ENCODE measurements at regions not wholly inside any gene's neighbourhood (a gene's known extent, or its start where the extent isn't known, plus 50 kb on each side); places are given as distances from the start of the nearest gene placed in this dataset.
"Not testable (repeated sequence)": the region's sequence is repeated elsewhere in the genome, so short reads cannot be mapped to it uniquely, and the experiment has no call there.

GRCh38 chr7:3164380-3164792 lies 120.7 kb upstream of the CARD11 start:
- DNase-seq, result no peak

GRCh38 chr7:3165681-3166580 lies 122.3 kb upstream of the CARD11 start:
- no peak for DNase-seq

DNA sequence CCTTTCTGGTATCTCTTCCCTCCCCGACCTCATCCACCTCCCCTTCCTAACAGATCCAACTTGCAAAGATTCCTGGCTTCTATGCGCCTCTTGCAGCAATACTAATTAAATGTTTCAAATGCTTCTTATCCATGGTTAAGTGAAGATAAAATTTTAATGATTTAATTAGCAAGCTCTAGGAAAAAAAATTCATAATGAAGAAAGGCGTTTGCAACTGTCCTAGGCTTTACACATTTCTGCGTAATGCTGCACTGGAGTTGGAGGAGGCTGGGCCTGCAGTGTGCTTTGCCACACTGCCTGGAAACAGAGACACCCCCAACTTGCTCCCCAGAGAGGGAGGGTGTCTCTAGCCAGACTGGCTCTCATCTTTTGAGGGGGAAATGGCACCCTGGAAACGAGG lies 123.9 kb upstream of the CARD11 start:
- DNase-seq, result no peak

GRCh38 chr7:3168370-3168769 lies 124.7 kb upstream of the CARD11 start:
- DNase-seq, result no peak

GRCh38 chr7:3168869-3169268 lies 125.2 kb upstream of the CARD11 start:
- DNase-seq, result no peak

DNA sequence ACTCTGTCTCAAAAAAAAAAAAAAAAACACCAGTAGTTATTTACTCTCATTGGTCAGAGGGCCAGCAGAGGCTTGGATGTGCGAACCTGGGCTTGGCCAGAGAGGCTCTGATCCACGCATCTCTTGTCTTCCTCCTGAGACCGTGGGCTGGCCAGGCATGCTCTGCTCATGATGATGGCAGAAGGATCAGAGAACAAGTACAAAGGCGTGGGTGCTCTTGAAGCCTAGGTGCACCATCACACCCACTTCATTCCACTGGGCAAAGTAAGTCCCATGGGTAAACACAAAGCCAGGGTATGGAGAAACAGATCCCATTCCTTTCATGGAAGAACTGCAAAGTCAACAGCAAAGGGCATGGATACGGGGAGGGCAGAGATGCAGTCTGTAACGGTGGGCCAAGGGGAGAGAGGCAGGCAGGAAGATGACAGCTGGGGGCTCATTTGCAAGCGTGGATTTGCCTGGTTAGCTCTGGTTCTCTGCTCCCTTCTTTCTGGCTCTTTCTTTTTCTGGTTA lies 128.2 kb upstream of the SDK1 start:
- no peak for DNase-seq

DNA sequence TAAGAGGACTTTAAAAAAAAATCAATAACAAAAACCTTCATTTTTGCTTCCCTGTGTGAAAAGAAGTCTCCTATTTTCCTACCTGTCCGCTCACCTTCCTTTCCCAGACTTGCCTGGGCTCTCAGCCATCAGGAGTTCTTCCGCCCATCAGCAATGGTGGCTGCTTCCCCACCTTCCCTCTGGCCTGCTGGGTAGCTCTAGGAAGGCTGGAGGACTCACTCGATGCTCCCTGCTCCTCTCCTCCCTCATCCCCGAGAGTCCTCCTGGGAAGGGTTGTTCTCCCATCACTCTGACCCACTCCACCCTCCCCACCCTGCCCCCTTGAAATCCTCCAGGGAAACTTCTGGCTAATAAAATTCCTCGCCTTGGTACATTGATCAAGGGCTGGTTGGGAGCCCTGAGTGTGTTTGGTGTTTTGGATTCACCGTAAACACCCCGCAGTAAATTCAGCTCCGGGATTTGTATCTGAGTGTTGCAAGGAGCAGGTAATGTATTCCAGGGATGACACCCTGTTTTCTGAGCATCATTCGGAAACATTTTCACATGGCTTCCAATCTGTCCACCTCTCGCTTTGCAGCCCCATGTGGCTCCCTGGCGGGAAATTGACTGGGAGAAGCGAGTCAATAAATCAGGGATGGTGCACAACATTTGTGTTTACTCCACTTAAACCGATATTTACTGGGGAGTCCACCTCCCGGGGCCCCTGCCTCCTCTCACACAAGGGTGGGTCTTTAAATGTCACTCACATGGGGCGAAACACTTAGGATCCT lies 126.4 kb upstream of the SDK1 start:
- DNase-seq, result no peak

GRCh38 chr7:3175285-3175902 lies 125.7 kb upstream of the SDK1 start:
- no peak for DNase-seq

DNA sequence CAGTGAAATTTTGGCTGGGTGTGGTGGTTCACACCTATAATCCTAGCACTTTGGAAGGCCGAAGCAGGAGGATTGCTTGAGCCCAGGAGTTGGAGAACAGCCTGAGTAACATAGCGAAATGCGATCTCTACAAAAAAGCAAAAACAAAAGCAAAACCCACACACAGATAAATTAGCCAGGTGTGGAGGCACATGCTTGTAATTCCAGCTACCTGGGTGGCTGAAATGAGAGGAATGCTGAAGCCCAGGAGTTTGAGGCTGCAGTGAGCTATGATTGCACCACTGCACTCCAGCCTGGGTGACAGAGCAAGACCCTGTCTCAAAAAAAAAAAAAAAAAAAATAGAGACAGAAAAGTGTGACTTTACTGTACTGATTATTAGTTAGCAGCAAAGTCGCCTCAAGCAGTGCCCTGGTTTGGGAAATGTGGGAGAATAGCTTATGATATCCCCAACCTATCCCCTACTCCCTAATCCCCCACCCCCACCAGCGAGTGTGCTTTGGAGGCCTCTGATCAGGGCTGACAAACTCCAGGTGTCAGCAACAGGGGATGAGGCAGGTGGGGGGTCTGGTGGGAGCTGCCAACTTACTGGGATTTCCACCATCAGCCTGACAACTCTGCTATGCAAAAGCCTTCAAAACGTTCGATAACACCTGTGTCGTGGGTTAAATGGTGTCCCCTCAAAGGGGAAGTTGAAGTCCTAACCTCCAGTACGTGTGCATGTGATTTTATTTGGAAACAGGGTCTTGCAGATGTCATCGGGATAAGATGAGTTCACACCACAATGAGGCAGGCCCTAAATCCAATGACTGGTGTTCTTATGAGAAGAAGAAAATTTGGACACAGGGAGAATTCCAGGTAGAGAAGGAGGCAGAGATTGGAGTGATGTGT lies 124.7 kb upstream of the SDK1 start:
- DNase-seq, result no peak

- no peak for DNase-seq
These were observed 123.8 kb upstream of the SDK1 start for GRCh38 chr7:3177271-3177670.

GRCh38 chr7:3179456-3179855 lies 121.6 kb upstream of the SDK1 start:
- no peak for DNase-seq

GRCh38 chr7:3180604-3181003 lies 120.4 kb upstream of the SDK1 start:
- DNase-seq, result no peak

- not testable (repeated sequence) for DNase-seq
These were observed 119.0 kb upstream of the SDK1 start for GRCh38 chr7:3182055-3182454.

DNA sequence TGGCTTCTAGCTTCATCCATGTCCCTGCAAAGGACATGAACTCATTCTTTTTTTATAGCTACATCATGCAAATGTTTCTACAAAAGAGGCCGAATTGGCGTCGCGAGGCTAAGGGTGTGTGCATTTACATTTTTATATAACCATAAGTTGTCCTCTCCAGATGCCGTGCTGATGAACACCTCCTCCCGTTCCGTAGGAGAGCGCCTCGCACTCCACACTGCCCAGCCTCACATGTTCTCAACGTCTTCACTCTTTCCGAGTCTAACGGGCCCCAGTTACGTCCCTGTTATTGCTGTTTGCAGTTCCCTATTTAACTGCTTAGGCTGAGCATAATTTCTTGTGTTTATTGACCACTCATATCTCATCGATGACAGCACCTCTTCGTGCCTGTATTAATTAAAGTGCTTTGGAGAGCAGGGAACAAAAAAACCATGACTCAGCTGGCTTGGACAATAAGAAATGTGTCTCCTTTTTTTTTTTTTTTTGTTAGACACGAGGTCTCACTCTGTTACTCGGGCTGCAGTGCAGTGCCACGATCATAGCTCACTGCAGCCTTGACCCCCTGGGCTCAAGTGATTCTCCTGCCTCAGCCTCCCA lies 113.5 kb upstream of the SDK1 start:
- no peak for DNase-seq

DNA sequence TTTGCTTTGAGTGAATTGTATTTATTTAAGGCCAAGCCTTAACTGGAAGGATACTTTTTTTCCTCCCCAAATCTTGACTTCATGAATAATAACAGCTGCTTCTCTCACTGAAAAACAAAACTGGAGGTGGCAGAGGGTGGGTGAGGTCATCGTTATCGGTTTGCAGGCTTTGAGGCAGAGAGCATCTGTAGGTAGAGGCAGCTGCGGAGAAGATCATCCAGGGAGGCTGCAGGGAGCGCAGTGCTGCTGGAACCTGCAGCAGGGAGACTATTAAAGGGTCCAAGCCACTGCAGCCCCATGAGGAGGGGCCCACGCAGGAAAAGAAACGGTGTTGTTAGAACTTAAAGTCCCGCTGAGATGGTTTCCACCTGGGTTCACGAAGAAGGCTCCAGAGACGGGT lies 112.1 kb upstream of the SDK1 start:
- DNase-seq, result no peak

DNA sequence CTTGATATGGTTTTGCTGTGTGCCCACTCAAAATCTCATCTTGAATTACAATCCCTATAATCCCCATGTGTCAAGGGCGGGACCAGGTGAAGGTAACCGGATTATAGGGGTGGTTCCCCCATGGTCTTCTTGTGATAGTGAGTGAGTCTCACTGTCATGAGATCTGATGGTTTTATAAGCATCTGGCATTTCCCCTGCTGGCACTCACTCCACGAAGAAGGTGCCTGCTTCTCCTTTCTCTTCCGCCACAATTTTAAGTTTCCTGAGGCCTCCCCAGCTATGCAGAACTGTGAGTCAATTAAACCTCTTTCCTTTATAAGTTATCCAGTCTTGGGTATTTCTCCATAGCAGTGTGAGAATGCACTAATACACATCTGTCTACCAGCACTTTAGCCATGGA lies 109.5 kb upstream of the SDK1 start:
- no peak for DNase-seq

DNA sequence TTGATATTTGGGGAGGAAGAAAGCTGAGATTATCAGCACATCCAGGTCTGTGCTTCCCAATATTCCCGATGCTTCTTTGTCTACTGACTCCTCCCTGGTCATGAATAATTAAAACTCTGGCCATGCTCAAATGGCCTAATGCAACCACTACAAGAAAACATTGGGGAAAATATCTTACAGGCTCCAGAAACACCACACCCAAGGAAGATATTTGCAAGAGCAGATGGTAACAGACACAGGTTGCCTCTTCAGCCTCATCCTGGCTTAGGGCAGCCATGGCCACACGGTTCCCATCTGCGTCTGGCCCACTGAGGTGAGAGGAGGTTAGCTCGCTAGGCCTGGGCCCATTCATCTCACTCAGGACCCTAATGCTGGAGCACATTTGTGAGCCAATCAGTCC lies 108.4 kb upstream of the SDK1 start:
- DNase-seq, result no peak

GRCh38 chr7:3193379-3194120 lies 107.5 kb upstream of the SDK1 start:
- DNase-seq, result no peak

DNA sequence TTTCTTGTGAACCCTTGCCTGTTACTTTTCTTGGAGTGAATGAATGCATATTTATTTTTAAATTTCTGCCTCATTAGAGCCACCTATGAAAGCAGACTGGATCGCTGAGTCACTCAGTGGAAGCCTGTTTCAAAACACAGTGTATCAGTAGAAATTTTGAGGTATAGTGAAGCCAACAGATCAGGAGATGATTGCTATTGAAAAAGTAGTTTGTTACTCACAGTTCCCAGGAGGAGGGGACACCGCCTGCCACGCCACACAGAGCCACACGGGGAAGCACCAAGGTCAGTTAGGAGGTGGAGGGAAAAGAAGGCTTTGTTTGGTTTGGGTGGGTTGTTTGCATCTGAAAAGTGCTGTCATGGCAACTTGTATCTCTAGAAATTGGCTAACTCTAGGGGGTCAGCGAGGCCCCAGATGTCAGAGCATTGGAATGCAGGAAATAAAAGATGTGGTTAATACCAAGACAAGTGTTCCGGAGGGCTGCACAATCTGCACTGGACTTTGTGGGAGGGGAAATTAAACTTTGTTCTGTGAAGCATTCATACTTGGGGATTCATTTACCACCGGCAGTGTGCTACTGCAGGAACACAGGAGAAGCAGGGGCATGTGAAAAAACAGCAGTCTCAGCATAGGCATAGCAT lies 106.4 kb upstream of the SDK1 start:
- DNase-seq, result no peak

DNA sequence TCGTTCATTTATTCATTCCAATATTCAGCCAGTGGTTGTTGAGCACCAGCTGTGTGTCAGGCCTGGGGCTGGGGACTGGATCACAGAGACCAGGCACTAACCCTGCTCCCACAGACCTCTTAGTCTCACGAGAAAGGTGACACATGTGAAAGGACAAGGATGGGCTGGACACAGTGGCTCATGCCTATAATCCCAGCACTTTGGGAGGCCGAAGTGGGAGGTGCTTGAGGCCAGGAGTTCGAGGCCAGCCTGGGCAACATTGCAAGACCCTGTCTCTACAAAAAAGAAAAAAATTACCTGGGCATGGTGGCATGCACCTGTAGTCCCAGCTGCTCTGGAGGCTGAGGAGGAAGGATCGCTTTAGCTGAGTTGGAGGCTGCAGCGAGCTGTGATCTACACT lies 105.9 kb upstream of the SDK1 start:
- no peak for DNase-seq

All from NCI-H1930 (cell line).